Activated T-cell treated with anti-CD3 and anti-CD28 coated beads, Interleukin-2, amount 50 U/mL, for 1 hour (primary cell): ENCODE measurements at regions not wholly inside any gene's neighbourhood (a gene's known extent, or its start where the extent isn't known, plus 50 kb on each side); places are given as distances from the start of the nearest gene placed in this dataset.
"Not testable (repeated sequence)": the region's sequence is repeated elsewhere in the genome, so short reads cannot be mapped to it uniquely, and the experiment has no call there.

ENCODE experiments used
- DNase-seq: peaks from one replicate; pipeline ENCODE4 v3.0.0-alpha.2; 2020

DNA sequence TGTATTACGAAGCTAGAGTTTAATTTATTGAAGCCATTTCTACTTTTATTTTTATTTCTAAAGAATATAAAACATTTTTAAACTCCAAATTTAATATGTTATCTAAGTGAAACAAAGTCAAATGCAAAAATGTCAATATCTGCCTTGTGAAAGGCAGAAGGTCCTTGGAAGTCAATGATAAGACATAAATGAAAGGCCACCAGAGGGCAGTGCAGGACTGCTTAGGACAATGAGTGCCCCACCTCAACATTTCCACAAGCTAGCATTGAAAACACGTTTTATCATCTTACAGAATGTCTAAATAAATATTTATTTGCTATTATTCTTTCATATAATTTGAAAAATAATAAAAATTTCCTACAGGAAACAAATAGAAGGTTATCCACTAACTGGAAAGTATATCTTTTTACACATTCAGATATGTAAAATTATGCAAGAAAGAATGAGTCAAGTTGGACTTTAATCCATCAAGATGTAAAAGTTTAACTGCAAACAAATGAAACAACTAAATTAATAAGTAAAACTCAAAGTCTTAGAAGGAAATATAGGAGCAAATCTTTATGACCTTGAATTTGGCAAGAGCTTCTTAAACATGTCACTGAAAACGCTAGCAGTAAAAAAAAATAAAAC, 140.1 kb upstream of the FMN2 start:
- no peak for DNase-seq

DNA sequence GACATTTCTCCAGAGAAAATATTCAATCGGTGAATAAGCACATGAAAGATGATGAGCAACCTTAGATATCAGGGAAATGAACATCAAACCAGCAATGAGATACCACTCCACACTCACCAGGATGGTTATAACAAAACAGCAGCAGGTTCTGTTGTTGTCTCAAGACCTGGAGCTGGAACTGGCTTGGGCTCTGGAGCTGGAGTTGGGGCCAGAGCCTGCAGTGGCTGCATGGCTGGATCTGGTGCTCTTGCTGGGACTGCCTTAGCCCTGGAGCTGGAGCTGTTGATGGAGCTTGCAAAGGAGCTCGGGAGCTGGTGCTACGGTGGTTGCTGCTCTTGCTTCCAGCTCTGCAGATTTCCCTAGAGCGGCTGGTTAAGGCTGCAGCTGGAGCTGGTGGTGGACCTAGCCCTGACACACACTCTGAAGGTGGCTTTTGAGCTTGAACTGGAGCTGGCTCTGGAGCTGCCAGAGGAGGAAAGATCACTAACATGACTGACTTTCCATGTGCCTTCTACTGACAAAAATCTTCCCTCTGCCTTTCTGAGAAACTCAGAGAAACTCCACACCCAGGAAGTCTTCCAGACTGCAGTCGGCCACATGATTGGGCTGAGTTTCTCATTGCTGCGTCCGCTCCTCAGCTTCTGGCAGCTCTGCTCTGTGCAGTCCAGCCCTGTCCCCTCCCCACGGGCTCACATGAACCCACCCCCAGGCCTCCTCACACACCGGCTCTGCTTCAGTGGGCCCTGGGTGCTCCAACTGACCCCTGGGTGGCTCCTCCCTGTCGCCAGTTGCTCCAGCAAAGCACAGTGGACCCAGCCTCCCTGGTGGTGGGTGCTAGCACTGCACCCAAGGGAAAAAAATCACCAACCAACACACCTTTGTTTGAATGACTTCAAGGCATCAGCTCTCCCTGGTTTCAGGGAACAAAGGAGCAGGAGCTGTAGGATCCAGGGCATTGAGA, 139.1 kb upstream of the FMN2 start:
- DNase-seq, result no peak

DNA sequence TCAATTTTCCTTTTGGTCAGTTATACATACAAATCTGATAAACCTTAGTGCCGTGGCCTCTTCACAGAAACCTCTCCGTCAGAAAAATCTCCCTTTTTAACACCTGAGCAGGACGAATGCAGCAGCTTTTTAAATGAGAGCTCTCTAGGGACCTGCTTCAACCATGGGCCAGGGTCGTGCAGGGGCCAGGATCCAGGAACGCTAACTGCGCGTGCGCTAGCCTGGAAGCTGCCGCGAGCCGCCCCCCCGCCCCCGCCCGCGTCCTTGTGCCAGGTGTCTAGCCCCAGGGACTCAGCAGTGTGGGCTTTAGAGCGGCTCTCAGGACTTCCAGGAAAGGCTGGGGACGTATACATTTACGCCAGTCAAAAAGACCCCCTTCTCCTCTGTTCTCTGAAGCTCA, 136.8 kb upstream of the FMN2 start:
- DNase-seq, result no peak

DNA sequence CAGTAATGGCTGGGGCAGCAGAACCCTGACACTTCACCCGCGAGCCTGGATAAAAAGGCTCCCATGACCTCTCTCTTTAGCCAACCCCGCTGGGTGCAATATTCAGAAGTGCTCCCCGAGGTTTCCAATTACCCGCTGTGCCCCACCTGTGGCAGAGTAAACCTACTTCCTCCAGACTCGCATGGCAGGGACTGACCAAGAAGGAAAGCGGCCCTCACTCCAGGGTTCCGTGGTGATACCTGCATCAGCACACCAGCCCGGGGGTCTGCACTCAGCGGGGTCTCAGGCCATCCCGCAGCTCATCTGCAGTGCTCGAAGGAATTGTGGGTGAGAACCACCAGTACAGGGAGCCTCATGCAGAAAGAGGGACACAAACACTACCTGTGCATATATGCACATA, 136.3 kb upstream of the FMN2 start:
- DNase-seq, result no peak

DNA sequence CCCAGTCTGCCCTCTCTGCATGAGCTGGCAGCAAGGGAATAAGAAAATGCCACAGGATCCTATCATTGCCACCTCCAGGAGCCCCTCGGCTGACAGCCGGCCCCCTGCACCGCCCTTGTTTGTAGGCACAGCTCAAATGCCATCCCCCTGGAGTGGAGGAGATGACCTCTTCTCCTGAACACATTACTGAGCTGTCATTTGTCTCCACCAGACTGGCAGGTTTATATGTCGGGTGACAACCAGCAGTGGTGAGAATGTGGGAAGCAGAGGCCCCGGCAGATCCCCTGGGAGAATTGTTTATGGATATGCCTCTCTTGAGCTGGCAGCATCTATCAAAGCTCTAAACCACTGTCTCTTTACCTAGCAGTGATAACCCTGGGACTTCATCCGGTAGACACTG, 135.4 kb upstream of the FMN2 start:
- no peak for DNase-seq

DNA sequence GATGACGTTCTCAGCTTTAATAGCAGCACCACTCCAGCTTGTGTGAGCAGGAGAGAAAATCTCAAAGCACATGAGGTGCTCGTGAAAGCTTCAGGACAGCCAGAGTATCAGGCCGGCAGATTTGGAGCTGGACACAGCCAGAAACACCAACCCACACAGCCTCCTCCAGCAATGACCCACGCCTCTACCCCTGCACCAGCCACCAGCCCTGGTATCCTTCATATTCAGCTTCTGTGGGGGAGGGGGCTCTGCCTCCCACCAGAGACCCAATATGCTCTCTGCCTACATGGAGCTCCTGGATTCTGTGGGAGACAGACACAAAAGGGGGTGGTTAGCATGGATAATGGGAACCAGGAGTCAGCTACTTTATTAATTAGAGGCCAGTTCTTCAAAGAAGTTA, 133.6 kb upstream of the FMN2 start:
- DNase-seq, result no peak

DNA sequence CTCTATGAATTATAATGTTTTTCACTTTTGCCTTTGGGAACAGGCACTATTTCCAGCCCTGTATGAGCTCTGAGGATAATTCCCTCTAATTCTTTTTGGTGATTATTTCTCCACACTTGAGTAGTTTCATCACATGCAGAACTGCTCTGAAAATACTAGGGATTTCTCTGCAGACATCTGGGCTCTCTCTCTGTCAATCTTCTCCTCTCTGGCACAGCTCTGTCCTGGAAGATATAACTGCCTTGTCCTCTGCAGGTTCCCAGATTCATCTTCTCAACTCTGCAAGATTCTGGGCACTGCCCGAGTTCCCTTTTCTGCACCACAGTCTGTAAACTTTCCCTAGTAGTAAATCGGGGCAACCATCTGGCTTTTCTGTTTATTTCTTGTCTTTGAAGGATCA, 131.3 kb upstream of the FMN2 start:
- DNase-seq, result no peak

DNA sequence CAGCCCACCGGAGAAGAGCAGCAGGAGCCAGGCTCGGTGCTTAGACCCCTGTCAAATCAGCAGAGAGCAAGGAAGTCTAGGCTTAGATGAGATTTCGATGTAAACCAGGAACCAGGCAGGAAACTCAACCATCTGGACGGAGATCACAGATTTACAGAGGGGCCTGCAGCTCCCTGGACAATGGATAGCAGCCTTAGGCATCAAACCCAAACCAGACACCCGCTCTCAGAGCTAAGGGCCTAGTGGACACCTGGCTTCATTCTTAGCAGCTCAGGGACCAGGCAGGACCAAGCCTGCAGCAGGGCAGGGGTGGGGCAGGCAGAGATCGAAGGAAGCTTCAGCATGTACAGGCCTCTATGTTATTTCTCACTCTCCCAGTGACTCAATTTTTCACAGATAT, 127.8 kb upstream of the FMN2 start:
- no peak for DNase-seq

DNA sequence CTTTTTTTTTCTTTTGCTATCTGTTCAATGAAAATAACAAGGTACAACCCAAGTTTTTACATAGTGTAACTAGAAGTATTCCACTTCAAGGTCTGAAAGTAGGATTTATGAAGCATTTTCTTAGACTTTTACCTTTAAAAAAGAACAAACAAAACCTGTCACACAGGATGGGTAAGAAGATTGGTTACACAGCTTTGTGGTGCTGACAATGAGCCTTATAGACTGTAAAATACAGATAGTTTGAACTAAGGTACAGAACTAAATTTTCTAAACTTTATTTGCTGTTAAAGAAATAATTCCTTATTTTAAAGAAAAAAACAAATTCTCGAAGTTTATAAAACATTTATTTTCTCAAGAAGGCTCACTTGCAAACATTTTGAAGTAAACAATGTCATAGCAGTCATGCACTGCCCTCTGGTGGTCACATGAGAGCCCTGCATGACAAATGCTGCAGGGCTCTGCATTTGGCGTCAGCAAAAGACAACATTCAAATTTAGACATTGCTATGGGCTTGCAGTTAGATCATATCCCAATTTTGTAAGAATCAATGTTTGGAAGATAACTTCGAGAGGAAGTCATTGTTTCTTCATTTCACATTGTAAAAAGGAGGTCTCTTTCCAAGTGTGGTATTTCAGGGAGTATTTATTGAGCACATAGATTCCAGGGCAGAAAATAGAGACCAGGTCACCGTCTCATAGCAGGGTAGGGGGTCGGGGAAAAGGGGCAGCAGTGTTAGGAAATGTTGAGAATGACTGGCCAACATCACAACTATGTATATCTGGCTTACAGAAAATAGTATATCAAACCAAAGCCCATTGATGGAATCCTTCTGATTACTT, 115.3 kb upstream of the FMN2 start:
- peak; percentile 36 for DNase-seq

DNA sequence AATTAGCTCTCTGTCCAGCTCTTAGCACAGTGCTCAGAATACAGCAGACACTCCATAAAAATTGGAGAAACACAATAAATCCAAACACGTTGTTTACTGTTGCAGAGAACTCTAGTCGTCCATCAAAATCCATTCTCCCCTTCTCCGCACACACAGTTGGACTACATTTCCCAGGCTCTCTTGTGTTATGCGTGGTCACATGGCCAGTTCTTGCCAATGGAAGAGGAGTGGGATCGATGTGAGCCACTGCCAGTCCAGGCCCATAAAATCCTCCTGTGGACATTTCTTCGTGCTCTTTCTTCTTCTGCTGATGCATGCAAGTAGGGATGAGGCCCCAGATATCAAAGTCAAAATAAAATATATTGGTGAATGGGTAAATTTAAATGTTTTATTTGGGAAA, 114.3 kb upstream of the FMN2 start:
- no peak for DNase-seq

DNA sequence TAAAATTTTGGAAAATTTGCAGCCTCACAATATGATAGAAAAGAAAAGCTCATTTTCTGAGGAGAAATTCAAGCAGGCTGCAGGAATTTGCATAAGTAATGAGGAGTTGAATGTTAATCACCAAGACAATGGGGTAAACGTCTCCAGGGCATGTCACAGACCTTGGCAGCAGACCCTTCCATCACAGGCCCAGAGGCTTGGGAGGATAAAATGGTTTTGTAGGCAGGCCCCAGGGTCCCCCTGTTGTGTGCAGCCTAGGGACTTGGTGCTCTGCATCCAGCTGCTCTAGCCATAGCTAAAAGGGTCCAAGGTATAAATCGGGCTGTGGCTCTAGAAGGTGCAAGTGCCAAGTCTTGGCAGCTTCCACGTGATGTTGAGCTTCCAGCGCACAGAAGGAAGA, 112.2 kb upstream of the FMN2 start:
- DNase-seq, result no peak

DNA sequence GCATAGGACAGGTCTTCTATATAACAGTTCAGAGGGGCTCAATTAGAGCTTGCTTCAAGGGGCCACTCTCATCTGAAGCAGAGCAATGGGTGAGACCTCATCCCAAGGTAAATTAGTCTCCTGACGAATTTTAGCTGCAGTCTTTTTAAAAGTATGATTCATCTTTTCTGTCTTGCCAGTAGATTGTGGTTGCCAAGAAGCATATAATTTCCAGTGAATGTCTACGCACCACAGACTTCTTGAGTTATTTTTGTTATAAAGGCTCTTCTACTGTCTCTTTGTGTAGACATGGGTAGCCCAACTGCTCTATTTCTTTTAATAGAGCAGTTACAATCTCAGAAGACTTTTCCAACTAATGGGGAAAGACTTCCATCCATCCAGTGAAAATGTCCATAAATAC, 108.9 kb upstream of the FMN2 start:
- no peak for DNase-seq

DNA sequence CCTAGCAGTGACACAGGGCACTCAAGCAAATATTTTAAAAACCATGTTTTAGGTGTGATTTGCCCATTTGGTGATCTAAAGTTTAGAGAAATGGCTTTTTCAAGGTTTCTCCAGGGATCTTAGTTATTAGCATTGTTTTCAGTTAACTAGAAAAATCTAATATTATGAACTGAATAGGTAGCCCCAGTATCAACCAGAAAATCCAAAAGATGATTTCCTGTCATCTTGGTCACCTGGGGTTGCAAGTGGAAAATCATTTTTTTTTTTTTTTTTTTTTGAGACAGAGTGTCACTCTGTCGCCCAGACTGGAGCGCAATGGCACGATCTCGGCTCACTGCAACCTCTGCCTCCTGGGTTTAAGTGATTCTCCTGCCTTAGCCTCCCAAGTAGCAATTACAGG, 106.6 kb upstream of the FMN2 start:
- DNase-seq, result no peak

DNA sequence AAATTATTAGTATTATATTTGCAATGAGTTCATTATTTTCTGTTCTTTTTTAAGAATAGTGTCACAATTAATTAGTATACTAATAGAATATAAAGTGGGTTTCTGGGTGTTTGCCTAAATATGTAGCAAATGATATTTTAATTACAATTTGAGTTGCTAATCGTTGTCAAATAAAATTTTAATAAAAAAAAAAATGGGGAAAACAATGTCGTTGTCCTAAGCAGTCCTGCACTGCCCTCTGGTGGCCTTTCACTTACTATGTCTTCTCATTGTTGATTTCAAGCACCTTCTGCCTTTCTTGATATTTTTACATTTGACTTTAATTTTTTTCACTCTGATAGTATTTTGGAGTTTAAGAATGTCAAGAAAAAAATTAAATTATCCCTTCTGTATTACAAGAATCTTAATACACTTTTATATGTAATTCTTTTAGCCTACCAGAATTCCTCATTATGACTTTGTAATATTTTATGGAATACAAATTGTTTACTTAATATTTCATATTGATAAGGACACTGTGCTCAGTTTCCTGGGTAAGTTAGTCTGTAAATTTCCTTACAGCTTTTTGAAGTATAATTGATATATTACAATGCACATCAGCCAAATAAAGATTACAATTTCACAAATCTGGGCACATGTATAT, 104.5 kb upstream of the FMN2 start:
- DNase-seq, result no peak

DNA sequence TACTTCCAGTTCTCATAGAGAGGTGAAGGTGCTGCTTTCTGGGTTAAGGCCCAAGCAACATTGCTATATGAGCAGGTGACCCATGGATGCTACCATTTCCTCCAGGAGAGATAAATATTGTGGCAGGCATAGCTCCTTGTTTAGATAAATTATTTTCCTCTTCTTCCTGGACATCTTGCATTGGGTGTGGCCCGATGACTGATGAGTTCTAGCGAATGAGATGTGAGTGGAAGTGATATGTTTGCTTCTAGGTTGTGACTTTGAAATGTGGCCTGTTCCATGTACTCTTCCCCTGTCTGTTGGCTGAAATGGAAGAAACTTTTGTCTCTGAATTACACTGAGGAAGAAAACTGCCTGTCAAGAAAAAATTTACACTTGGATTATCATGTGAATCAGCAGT, 101.7 kb upstream of the FMN2 start:
- no peak for DNase-seq

DNA sequence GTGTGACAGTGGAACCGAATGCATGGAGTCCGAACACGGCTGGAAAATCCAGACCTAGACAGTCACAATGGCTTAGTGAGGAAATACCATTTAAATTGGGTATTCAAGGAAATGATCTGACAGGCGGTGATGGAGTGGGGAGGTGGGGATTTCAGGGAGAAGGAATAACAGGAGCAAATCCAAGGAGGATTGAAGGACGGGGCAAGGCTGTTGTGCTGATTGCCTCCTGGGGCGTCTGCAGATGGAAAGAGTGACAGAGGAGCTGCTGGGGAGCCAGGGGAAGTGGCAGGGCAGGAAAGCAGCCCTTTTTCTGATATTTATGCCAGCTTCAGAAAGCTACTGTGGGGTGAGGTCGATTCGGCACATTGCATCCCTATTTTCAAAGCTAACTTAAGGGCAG, 99.1 kb upstream of the FMN2 start:
- not testable (repeated sequence) for DNase-seq

DNA sequence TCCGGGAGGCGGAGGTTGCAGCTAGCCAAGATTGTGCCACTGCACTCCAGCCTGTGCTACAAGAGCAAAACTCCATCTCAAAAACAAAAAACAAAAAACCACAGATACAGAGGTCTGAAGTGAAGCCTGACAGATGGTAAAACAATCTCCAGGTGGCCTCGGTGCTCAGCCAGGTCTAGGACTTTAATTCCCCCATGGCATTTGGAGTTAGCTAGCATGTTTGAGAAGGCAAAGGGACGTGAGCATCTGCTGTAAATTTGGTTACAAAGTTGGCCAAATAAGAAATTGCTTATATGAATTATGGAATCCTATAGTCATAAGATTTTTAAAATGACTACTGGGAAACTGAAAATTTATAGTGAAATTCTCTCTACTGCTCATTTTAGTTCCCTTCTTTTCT, 98.3 kb upstream of the FMN2 start:
- no peak for DNase-seq

DNA sequence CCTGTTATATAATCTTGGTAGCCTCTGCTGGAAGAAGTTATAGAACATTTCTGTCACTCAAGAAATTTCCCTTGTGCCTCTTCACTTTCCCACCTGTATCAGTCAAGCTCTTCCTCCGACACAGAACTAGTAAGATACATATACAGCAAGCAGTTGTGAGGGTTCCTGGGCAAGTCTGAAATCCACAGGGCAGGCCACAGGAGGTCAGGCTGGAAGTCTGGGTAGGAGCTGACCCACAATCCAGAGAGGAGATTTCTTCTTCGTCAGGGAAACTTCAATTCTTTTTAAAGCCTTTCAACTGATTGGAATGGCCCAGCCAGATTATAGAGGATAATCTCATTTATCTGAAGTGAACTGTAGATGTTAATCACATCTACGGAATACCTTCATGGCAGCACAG, 96.4 kb upstream of the FMN2 start:
- DNase-seq, result no peak

DNA sequence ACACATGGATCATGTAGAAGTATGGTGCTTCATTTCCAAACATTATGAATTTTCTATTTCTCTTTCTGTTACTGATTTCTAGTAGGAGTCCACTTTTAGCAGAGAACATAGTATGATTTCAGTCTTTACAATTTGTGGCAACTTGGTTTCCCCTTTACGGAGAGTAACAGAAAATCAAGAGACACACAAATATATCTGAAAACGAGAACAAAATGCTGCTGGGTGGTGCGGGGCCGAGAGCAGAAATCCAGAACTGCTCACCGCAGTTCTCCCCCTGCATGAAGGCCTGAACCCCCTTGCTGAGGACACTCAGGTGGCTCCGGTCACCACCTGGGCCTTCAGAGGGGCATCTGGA, 94.5 kb upstream of the FMN2 start:
- DNase-seq, result no peak

DNA sequence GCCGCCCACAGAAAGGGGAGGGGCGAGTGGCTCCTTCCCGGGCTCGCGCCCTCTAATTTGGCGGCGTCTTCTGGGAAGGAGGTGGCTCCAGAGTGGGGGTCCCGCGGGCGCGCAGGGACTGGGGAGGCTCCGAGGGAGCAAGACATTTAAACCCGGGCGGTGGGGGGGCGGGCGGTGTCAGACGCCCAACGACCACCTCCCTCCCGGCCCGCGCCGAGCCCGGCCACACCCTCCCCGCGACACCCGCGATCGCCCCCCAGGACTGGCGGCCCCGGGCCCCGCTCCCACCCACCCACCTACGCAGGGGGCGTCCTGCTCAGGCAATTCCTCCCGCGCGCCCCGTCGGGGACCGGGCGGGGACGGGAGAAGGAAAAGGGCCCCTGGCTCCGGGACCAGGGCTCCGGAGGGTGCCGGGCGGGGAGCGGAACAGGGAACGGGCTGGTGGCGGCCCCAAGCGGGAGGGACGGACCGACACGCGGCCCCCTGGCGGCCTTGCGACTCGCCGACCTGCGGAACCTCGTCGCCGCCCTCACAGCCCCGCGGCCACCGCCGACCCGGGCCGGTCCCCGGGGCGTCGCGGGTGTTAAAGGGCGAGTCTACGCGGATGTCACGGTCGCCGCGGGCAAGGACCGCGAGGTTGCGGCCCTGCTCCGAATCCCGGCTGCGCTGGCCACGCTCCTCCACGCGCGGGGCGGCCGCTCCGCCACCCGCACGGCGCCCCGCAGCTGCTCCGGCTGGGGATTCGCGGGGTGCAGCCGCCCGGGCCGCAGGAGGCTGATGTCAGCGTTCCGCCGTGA, 94.0 kb upstream of the FMN2 start:
- DNase-seq, result no peak

DNA sequence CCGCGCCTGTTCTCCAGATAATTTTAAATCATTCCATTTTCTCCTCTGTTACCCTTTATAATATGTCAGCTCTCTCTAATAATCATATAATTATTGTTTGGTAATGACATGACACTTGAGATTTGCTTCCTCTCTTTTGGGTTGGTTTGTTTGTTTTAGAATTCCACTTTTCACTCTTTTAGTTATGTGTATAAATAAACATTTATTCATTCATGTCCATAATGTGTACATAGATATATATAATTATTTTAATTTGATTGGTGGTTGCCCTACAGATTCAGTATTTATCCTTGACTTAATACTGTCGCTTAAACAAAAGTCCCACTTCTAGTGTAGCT, 93.4 kb upstream of the FMN2 start:
- DNase-seq, result no peak

DNA sequence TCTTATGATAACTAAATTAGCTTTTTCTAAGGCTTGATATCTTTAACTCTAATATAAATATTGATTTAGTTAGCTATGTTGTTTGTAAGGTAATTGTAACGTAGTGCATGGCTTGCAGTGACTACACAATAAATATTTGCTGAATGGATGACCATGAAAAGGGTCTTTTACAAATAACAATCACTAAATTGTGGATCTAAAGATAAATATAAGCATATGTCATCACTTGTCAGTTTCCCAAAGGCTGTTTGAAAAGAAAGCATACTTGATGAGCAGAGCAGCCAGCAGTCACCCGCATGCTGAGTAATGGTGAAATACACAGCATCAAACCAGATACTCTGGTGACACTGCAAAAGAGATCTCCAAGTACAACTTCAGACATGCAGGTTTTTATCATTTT, 92.5 kb upstream of the FMN2 start:
- no peak for DNase-seq

DNA sequence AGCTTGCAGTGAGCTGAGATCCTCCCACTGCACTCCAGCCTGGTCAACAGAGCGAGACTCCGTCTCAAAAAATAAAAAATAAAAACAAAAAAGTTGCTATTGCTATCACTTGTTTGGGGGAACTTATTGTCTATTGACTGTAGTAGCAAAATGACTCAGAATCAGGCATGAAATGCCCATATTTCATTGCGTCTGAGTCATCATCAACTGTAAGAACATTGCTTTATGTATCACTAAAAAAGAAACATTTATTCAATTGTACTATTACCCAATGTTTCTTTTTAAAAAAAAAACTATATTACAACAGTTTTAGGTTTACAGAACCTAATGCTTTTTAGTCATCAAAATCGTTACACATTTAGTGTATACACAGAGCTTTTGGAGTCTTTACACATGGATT, 91.0 kb upstream of the FMN2 start:
- no peak for DNase-seq
